H9 (cell line): ENCODE measurements at regions not wholly inside any gene's neighbourhood (a gene's known extent, or its start where the extent isn't known, plus 50 kb on each side); places are given as distances from the start of the nearest gene placed in this dataset.

Experiments
- DNase-seq: peaks from one replicate; pipeline ENCODE4 v3.0.0-alpha.2; 2017
- H2AFZ ChIP-seq: one replicate; pipeline ENCODE4 v1.6.1; 2013; ENCODE audit warnings: mild to moderate bottlenecking, low read length, control low read depth, moderate library complexity
- H2AK5ac ChIP-seq: 2 replicates; pipeline ENCODE4 v1.6.1; 2013; ENCODE audit warnings: low read length, control low read depth, mixed read lengths; ENCODE audit not compliant: insufficient read length
- H2BK120ac ChIP-seq: one replicate; pipeline ENCODE4 v1.6.1; 2013; ENCODE audit warnings: low read depth, mild to moderate bottlenecking, low read length, control low read depth, inconsistent platforms; ENCODE audit not compliant: poor library complexity, severe bottlenecking
- H2BK12ac ChIP-seq: 2 replicates; pipeline ENCODE4 v1.6.1; 2013; ENCODE audit warnings: low read length, control low read depth, mixed read lengths, low read depth; ENCODE audit not compliant: insufficient read length
- H2BK15ac ChIP-seq: 2 replicates; pipeline ENCODE4 v1.6.1; 2013; ENCODE audit warnings: low read depth, low read length, control low read depth
- H2BK20ac ChIP-seq: one replicate; pipeline ENCODE4 v1.6.1; 2013; ENCODE audit warnings: low read depth, mild to moderate bottlenecking, low read length, control low read depth, inconsistent platforms; ENCODE audit not compliant: poor library complexity, severe bottlenecking
- H2BK5ac ChIP-seq: 2 replicates; pipeline ENCODE4 v1.6.1; 2013; ENCODE audit warnings: low read length, control low read depth, mixed read lengths; ENCODE audit not compliant: insufficient read length
- H3K14ac ChIP-seq: 2 replicates; pipeline ENCODE4 v1.6.1; 2013; ENCODE audit warnings: low read length, control low read depth; ENCODE audit not compliant: insufficient read depth
- H3K18ac ChIP-seq: 2 replicates; pipeline ENCODE4 v1.6.1; 2013; ENCODE audit warnings: low read depth, mild to moderate bottlenecking, mixed read lengths, low read length, control low read depth; ENCODE audit not compliant: insufficient read length
- H3K23ac ChIP-seq: 2 replicates; pipeline ENCODE4 v1.6.1; 2013; ENCODE audit warnings: low read length, control low read depth, mixed read lengths, low read depth; ENCODE audit not compliant: insufficient read length
- H3K23me2 ChIP-seq: 2 replicates; pipeline ENCODE4 v1.6.1; 2013; ENCODE audit warnings: low read depth, mild to moderate bottlenecking, mixed read lengths, low read length, control low read depth; ENCODE audit not compliant: insufficient read length, poor library complexity, severe bottlenecking
- H3K27ac ChIP-seq: 2 replicates; pipeline ENCODE4 v1.5.1; 2013; ENCODE audit warnings: low read length, control low read depth, mixed read lengths, low read depth; ENCODE audit not compliant: insufficient read length
- H3K27me3 ChIP-seq: 2 replicates; pipeline ENCODE4 v1.6.1; 2013; ENCODE audit warnings: low read length, control low read depth, inconsistent platforms; ENCODE audit not compliant: insufficient read depth
- H3K4ac ChIP-seq: 2 replicates; pipeline ENCODE4 v1.6.1; 2013; ENCODE audit warnings: low read depth, mild to moderate bottlenecking, control low read depth, inconsistent platforms, low read length, moderate library complexity
- H3K4me1 ChIP-seq: 2 replicates; pipeline ENCODE4 v1.6.1; 2013; ENCODE audit warnings: low read length, control low read depth, inconsistent platforms; ENCODE audit not compliant: insufficient read depth
- H3K4me2 ChIP-seq: 2 replicates; pipeline ENCODE4 v1.6.1; 2013; ENCODE audit warnings: low read length, control low read depth, mixed read lengths; ENCODE audit not compliant: insufficient read length, insufficient read depth
- H3K56ac ChIP-seq: 2 replicates; pipeline ENCODE4 v1.6.1; 2013; ENCODE audit warnings: low read depth, mild to moderate bottlenecking, mixed read lengths, low read length, control low read depth; ENCODE audit not compliant: insufficient read length
- H3K79me1 ChIP-seq: 2 replicates; pipeline ENCODE4 v1.6.1; 2013; ENCODE audit warnings: low read depth, mild to moderate bottlenecking, moderate library complexity, low read length, control low read depth, inconsistent platforms; ENCODE audit not compliant: insufficient read depth, poor library complexity, severe bottlenecking
- H3K79me2 ChIP-seq: 2 replicates; pipeline ENCODE4 v1.6.1; 2013; ENCODE audit warnings: low read length, control low read depth, inconsistent platforms; ENCODE audit not compliant: insufficient read depth
- H3K9ac ChIP-seq: 2 replicates; pipeline ENCODE4 v1.6.1; 2013; ENCODE audit warnings: low read length, control low read depth, mixed read lengths; ENCODE audit not compliant: insufficient read length; ENCODE audit errors: extremely low read depth
- H3K9me3 ChIP-seq: one replicate; pipeline ENCODE4 v1.6.1; 2013; ENCODE audit warnings: low read depth, low read length, inconsistent platforms; ENCODE audit not compliant: control insufficient read depth
- H3T11ph ChIP-seq: one replicate; pipeline ENCODE4 v1.6.1; 2013; ENCODE audit warnings: mild to moderate bottlenecking, low read length, control low read depth, inconsistent platforms
- H4K20me1 ChIP-seq: one replicate; pipeline ENCODE4 v1.6.1; 2013; ENCODE audit not compliant: control insufficient read depth, insufficient read length, insufficient read depth
- H4K5ac ChIP-seq: 2 replicates; pipeline ENCODE4 v1.6.1; 2013; ENCODE audit warnings: low read depth, mild to moderate bottlenecking, mixed read lengths, low read length, control low read depth; ENCODE audit not compliant: insufficient read length
- H4K8ac ChIP-seq: replicated peaks from 2 replicates; pipeline ENCODE4 v1.6.1; 2013; ENCODE audit warnings: low read length, control low read depth, mixed read lengths, low read depth; ENCODE audit not compliant: insufficient read length
- H4K91ac ChIP-seq: 2 replicates; pipeline ENCODE4 v1.6.1; 2013; ENCODE audit warnings: low read depth, mild to moderate bottlenecking, moderate library complexity, mixed read lengths, low read length, control low read depth; ENCODE audit not compliant: insufficient read length
- H3K27ac Mint-ChIP-seq, 3 experiments: 2 replicates in 2 of 3; 3 replicates in 1 of 3; pipeline ENCODE4 v1.8.0; 2020 to 2021; ENCODE audit warnings: mixed read lengths in 3 of 3, mild to moderate bottlenecking in 1 of 3, moderate library complexity in 1 of 3
- H3K27me3 Mint-ChIP-seq: 2 replicates; pipeline ENCODE4 v1.8.0; 2021; ENCODE audit warnings: low read depth, mild to moderate bottlenecking, moderate library complexity, mixed read lengths
- H3K36me3 Mint-ChIP-seq, 3 experiments: 2 replicates in 2 of 3; 3 replicates in 1 of 3; pipeline ENCODE4 v1.8.0; 2020 to 2021; ENCODE audit warnings: low read depth in 3 of 3, mixed read lengths in 3 of 3; ENCODE audit not compliant: insufficient read depth in 1 of 3
- H3K4me1 Mint-ChIP-seq, 2 experiments: 2 replicates each; pipeline ENCODE4 v1.8.0; 2020; ENCODE audit warnings: mixed read lengths in 2 of 2
- H3K4me3 Mint-ChIP-seq, 2 experiments: 2 replicates in 1 of 2; 3 replicates in 1 of 2; pipeline ENCODE4 v1.8.0; 2020 to 2021; ENCODE audit warnings: mild to moderate bottlenecking in 2 of 2, mixed read lengths in 2 of 2, moderate library complexity in 1 of 2
- H3K9me3 Mint-ChIP-seq, 2 experiments: 2 replicates in 1 of 2; 3 replicates in 1 of 2; pipeline ENCODE4 v1.8.0; 2020; ENCODE audit warnings: mild to moderate bottlenecking in 2 of 2, mixed read lengths in 2 of 2, moderate library complexity in 1 of 2
- WGBS: extraction: QIAGEN DNeasy Blood & Tissue Kit; methylation state at CpG from one replicate; pipeline ENCODE4 v1.1.7; 2013; ENCODE audit warnings: missing lambda C conversion rate, low lambda C conversion rate, mixed read lengths; ENCODE audit not compliant: insufficient read length; ENCODE audit errors: extremely low coverage; 5-methylcytosine and 5-hydroxymethylcytosine counted together
- TF ChIP-seq, protein P1 (sequence below): fragments of 200-600 bp; sonication (generic); conservative IDR thresholded peaks from 3 replicates; pipeline ENCODE4 v1.8.0; 2021; ENCODE audit warnings: antibody characterized with exemption, mild to moderate bottlenecking

DNA sequence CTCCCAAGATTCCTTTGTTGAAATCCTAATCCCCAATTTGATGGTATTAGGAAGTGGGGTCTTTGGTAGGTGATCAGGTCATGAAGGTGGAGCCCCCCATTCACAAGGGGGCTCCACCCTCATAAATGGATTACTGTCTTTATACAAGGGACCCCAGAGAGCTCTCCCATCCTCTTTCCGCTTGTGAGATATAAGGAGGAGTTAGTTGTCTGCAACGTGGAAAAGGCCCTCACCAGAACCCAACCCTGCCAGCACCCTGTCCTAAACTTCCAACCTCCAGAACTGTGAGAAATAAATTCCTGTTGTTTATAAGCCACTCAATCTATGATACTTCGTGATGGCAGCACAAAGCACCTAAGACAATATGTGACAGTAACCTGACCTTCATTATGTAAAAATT, 684.1 kb upstream of the HS6ST1 start:
- Mint-ChIP-seq H3K36me3 (no peaks in the 10 kb centered on the region; a peak in 2 of 7 replicates), H3K4me1 (no peaks in the 10 kb centered on the region), H3K4me3 (no peak overlapping the region), H3K9me3 (peaks cover 3 to 5% of the 10 kb centered on the region in 2 experiments; a peak in 2 of 5 replicates), H3K27me3 (no peaks in the 10 kb centered on the region; the same call in 1 of the 2 replicates), H3K27ac (no peak overlapping the region)
- no peaks in the 10 kb centered on the region for H3K23me2 ChIP-seq
- DNase-seq: no peak
- H4K20me1 ChIP-seq: no peaks in the 10 kb centered on the region
- no CpG with 5 or more reads among the region's 3 CpGs for WGBS
- H3K9me3 ChIP-seq: no peaks in the 10 kb centered on the region
- no peak overlapping the region for H2BK20ac ChIP-seq
- H2BK120ac ChIP-seq: no peak overlapping the region
- no peak overlapping the region for H3K27ac ChIP-seq
- no peak overlapping the region for H4K91ac ChIP-seq
- H3K23ac ChIP-seq: no peak overlapping the region
- H3K4me2 ChIP-seq: no peak overlapping the region
- no peak overlapping the region for H3T11ph ChIP-seq
- no peak overlapping the region for H2BK5ac ChIP-seq
- no peak overlapping the region for H4K8ac ChIP-seq
- no peak overlapping the region for H2BK12ac ChIP-seq
- H3K79me1 ChIP-seq: no peaks in the 10 kb centered on the region
- H3K18ac ChIP-seq: no peak overlapping the region
- H3K27me3 ChIP-seq: no peaks in the 10 kb centered on the region
- no peak overlapping the region for H4K5ac ChIP-seq
- H2AK5ac ChIP-seq: no peak overlapping the region
- H3K4ac ChIP-seq: no peak overlapping the region
- H3K4me1 ChIP-seq: no peaks in the 10 kb centered on the region
- H3K56ac ChIP-seq: no peak overlapping the region
- no peak overlapping the region for H2BK15ac ChIP-seq
- no peak overlapping the region for H2AFZ ChIP-seq
- no peak overlapping the region for H3K14ac ChIP-seq
- H3K9ac ChIP-seq: no peak overlapping the region
- TF ChIP-seq, protein P1, sequence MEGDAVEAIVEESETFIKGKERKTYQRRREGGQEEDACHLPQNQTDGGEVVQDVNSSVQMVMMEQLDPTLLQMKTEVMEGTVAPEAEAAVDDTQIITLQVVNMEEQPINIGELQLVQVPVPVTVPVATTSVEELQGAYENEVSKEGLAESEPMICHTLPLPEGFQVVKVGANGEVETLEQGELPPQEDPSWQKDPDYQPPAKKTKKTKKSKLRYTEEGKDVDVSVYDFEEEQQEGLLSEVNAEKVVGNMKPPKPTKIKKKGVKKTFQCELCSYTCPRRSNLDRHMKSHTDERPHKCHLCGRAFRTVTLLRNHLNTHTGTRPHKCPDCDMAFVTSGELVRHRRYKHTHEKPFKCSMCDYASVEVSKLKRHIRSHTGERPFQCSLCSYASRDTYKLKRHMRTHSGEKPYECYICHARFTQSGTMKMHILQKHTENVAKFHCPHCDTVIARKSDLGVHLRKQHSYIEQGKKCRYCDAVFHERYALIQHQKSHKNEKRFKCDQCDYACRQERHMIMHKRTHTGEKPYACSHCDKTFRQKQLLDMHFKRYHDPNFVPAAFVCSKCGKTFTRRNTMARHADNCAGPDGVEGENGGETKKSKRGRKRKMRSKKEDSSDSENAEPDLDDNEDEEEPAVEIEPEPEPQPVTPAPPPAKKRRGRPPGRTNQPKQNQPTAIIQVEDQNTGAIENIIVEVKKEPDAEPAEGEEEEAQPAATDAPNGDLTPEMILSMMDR: no peak
- no peaks in the 10 kb centered on the region for H3K79me2 ChIP-seq
